Liver (tissue), 7 donors: ENCODE measurements at regions not wholly inside any gene's neighbourhood (a gene's known extent, or its start where the extent isn't known, plus 50 kb on each side); places are given as distances from the start of the nearest gene placed in this dataset.
A peak's percentile ranks its signal among the peaks of the same experiment; 100 is the strongest.

Source experiments
- DNase-seq: peaks from one replicate; pipeline ENCODE4 v3.0.0-alpha.2; 2017; ENCODE audit warnings: low spot score
- H3K27ac ChIP-seq, 2 donors: one replicate each; pipeline ENCODE4 v1.7.0; 2013; ENCODE audit warnings: inconsistent platforms in 2 of 2, low read length in 2 of 2, control low read depth in 1 of 2, low read depth in 1 of 2, mild to moderate bottlenecking in 1 of 2
- H3K27me3 ChIP-seq, 4 donors: one replicate each; pipeline versions ENCODE4 v1.6.1 to v1.7.0; 2013; ENCODE audit warnings: low read length in 3 of 4, inconsistent platforms in 1 of 4, mild to moderate bottlenecking in 1 of 4, moderate library complexity in 1 of 4; ENCODE audit not compliant: control insufficient read depth in 4 of 4, insufficient read depth in 4 of 4
- H3K36me3 ChIP-seq, 4 donors: one replicate each; pipeline versions ENCODE4 v1.6.1 to v1.7.0; 2013; ENCODE audit warnings: low read length in 3 of 4, mild to moderate bottlenecking in 3 of 4, low read depth in 1 of 4, moderate library complexity in 1 of 4; ENCODE audit not compliant: control insufficient read depth in 4 of 4, insufficient read depth in 3 of 4
- H3K4me1 ChIP-seq, 4 donors: one replicate each; pipeline versions ENCODE4 v1.6.1 to v1.7.0; 2013; ENCODE audit warnings: low read length in 3 of 4, mild to moderate bottlenecking in 3 of 4, moderate library complexity in 1 of 4; ENCODE audit not compliant: control insufficient read depth in 4 of 4, insufficient read depth in 4 of 4
- H3K4me3 ChIP-seq, 3 donors: one replicate each; pipeline versions ENCODE4 v1.6.1 to v1.7.0; 2013; ENCODE audit warnings: low read length in 3 of 3, control low read depth in 1 of 3, low read depth in 1 of 3, mild to moderate bottlenecking in 1 of 3
- H3K9ac ChIP-seq, 2 donors: one replicate each; pipeline ENCODE4 v1.7.0; 2013; ENCODE audit warnings: low read length in 2 of 2, mild to moderate bottlenecking in 2 of 2, moderate library complexity in 2 of 2, control low read depth in 1 of 2, low read depth in 1 of 2
- H3K9me3 ChIP-seq, 4 donors: one replicate each; pipeline versions ENCODE4 v1.6.1 to v1.7.0; 2013; ENCODE audit warnings: low read length in 3 of 4; ENCODE audit not compliant: control insufficient read depth in 4 of 4
- EGR1 ChIP-seq, 2 donors: IDR thresholded peaks; 2 replicates each; pipeline ENCODE4 v1.6.1; 2016 to 2018; ENCODE audit warnings: antibody characterized with exemption in 2 of 2, low read depth in 2 of 2
- FOXA1 ChIP-seq: IDR thresholded peaks from 2 replicates; pipeline ENCODE4 v1.6.1; 2016; ENCODE audit warnings: antibody characterized with exemption
- FOXA2 ChIP-seq: IDR thresholded peaks from 2 replicates; pipeline ENCODE4 v1.6.1; 2016; ENCODE audit warnings: antibody characterized with exemption
- GABPA ChIP-seq, 2 donors: IDR thresholded peaks in 1 of 2; conservative IDR thresholded peaks in 1 of 2; 2 replicates each; pipeline ENCODE4 v1.6.1; 2016; ENCODE audit warnings: antibody characterized with exemption in 2 of 2, mild to moderate bottlenecking in 1 of 2, moderate library complexity in 1 of 2
- HNF4A ChIP-seq, 2 donors: conservative IDR thresholded peaks; 2 replicates each; pipeline ENCODE4 v1.6.1; 2016; ENCODE audit warnings: antibody characterized with exemption in 2 of 2, mild to moderate bottlenecking in 2 of 2
- HNF4G ChIP-seq: IDR thresholded peaks from 2 replicates; pipeline ENCODE4 v1.6.1; 2016; ENCODE audit warnings: antibody characterized with exemption
- JUND ChIP-seq, 2 donors: IDR thresholded peaks; 2 replicates each; pipeline ENCODE4 v1.6.1; 2016; ENCODE audit warnings: antibody characterized with exemption in 2 of 2
- NR2F2 ChIP-seq: IDR thresholded peaks from 2 replicates; pipeline ENCODE4 v1.6.1; 2016; ENCODE audit warnings: antibody characterized with exemption
- RAD21 ChIP-seq, 2 donors: IDR thresholded peaks; 2 replicates each; pipeline ENCODE4 v1.6.1; 2016; ENCODE audit warnings: antibody characterized with exemption in 2 of 2, mild to moderate bottlenecking in 2 of 2
- RXRA ChIP-seq, 2 donors: IDR thresholded peaks; 2 replicates each; pipeline ENCODE4 v1.6.1; 2017 to 2018; ENCODE audit warnings: antibody characterized with exemption in 2 of 2, mild to moderate bottlenecking in 1 of 2
- SP1 ChIP-seq: IDR thresholded peaks from 2 replicates; pipeline ENCODE4 v1.6.1; 2018; ENCODE audit warnings: antibody characterized with exemption, mild to moderate bottlenecking
- TAF1 ChIP-seq: conservative IDR thresholded peaks from 2 replicates; pipeline ENCODE4 v1.6.1; 2016; ENCODE audit warnings: antibody characterized with exemption, mild to moderate bottlenecking
- YY1 ChIP-seq: IDR thresholded peaks from 2 replicates; pipeline ENCODE4 v1.6.1; 2016; ENCODE audit warnings: antibody characterized with exemption, mild to moderate bottlenecking
- WGBS: extraction: QIAGEN DNeasy Blood & Tissue Kit; methylation state at CpG from one replicate; pipeline ENCODE4 v1.1.7; 2013; 5-methylcytosine and 5-hydroxymethylcytosine counted together
- TF ChIP-seq, protein P1 (sequence below): IDR thresholded peaks from 2 replicates; pipeline ENCODE4 v1.6.1; 2016; ENCODE audit warnings: antibody characterized with exemption
- TF ChIP-seq, protein P2 (sequence below): IDR thresholded peaks from 2 replicates; pipeline ENCODE4 v1.6.1; 2016; ENCODE audit warnings: antibody characterized with exemption, mild to moderate bottlenecking
- TF ChIP-seq, protein P3 (sequence below): IDR thresholded peaks from 2 replicates; pipeline ENCODE4 v1.6.1; 2016; ENCODE audit warnings: antibody characterized with exemption
- donor health status: healthy.
- donor health status: healthy.
- donor health status: healthy.
- donor health status: healthy.

DNA sequence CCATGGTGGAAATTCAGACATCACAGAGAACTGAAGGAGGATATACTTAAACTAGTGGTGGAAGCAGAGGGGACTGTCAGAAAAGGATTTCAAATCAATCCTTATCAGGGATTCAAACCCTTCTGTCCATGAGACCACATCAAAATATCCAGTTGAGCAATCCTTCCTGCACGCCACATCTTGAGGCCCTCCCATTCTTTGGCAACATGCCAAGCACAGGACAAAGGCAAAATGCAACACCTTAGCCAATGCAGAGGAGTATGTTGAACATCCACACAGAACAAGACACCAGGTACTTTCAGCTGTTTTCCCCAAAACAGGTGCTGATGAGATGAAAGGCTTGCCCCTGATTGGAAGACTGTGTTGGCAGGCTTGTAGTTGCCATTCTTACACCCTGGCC lies 81.8 kb upstream of the PLXNA2 start:
- Histone ChIP-seq H3K36me3 (no peaks in the 10 kb centered on the region), H3K4me1 (no peaks in the 10 kb centered on the region), H3K9me3 (no peaks in the 10 kb centered on the region), H3K27ac (no peak overlapping the region), H3K4me3 (no peak overlapping the region), H3K27me3 (no peaks in the 10 kb centered on the region), H3K9ac (no peak overlapping the region)
- TF ChIP-seq RAD21 (IDR thresholded peaks at IDR 0.05) (no peak), JUND (IDR thresholded peaks at IDR 0.05) (no peak), NR2F2 (no peak), RXRA (IDR thresholded peaks at IDR 0.05) (no peak)
- TF ChIP-seq, protein P1, sequence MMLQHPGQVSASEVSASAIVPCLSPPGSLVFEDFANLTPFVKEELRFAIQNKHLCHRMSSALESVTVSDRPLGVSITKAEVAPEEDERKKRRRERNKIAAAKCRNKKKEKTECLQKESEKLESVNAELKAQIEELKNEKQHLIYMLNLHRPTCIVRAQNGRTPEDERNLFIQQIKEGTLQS: no peak
- TF ChIP-seq, protein P2, sequence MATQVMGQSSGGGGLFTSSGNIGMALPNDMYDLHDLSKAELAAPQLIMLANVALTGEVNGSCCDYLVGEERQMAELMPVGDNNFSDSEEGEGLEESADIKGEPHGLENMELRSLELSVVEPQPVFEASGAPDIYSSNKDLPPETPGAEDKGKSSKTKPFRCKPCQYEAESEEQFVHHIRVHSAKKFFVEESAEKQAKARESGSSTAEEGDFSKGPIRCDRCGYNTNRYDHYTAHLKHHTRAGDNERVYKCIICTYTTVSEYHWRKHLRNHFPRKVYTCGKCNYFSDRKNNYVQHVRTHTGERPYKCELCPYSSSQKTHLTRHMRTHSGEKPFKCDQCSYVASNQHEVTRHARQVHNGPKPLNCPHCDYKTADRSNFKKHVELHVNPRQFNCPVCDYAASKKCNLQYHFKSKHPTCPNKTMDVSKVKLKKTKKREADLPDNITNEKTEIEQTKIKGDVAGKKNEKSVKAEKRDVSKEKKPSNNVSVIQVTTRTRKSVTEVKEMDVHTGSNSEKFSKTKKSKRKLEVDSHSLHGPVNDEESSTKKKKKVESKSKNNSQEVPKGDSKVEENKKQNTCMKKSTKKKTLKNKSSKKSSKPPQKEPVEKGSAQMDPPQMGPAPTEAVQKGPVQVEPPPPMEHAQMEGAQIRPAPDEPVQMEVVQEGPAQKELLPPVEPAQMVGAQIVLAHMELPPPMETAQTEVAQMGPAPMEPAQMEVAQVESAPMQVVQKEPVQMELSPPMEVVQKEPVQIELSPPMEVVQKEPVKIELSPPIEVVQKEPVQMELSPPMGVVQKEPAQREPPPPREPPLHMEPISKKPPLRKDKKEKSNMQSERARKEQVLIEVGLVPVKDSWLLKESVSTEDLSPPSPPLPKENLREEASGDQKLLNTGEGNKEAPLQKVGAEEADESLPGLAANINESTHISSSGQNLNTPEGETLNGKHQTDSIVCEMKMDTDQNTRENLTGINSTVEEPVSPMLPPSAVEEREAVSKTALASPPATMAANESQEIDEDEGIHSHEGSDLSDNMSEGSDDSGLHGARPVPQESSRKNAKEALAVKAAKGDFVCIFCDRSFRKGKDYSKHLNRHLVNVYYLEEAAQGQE: no peak
- WGBS: 76% methylated on average over 1 of the region's 1 CpG
- no peak for DNase-seq

DNA sequence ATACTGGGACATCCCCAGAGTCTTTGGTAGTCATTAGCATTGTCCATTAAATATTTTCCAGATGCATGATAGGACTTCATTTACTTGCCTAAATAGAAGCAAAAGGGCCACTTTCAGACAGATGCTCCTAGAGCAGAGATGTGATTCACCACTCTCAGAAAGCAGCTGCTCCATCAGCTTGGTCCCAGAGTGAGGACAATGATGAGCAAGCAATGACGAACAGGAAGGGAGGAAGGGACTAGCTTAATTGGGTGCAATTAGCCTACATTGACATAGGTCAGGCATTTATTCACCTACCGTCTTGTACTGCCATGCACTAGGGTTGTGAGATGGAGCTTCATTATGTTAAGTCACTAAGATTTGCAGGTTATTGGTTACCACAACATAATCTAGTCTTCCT lies 85.1 kb upstream of the PLXNA2 start:
- no peak for DNase-seq
- no peak for TF ChIP-seq RXRA (IDR thresholded peaks at IDR 0.05)
- TF ChIP-seq JUND (IDR thresholded peaks at IDR 0.05): no peak
- TF ChIP-seq HNF4A (conservative IDR thresholded peaks at IDR 0.05): no peak
- no peak for TF ChIP-seq NR2F2
- TF ChIP-seq, protein P1: no peak
- TF ChIP-seq GABPA (IDR thresholded peaks at IDR 0.05 in 1 of 2, conservative IDR thresholded peaks at IDR 0.05 in 1 of 2): no peak
- TF ChIP-seq SP1: no peak
- no peak for TF ChIP-seq FOXA2
- TF ChIP-seq, protein P3, sequence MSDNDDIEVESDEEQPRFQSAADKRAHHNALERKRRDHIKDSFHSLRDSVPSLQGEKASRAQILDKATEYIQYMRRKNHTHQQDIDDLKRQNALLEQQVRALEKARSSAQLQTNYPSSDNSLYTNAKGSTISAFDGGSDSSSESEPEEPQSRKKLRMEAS: no peak
- TF ChIP-seq HNF4G: no peak
- no peak for TF ChIP-seq EGR1 (IDR thresholded peaks at IDR 0.05; ENCODE audit: low read depth in 2 of 2)
- no peak for TF ChIP-seq TAF1
- Histone ChIP-seq H3K4me3 (no peak overlapping the region), H3K9me3 (no peaks in the 10 kb centered on the region), H3K9ac (no peak overlapping the region), H3K27me3 (no peaks in the 10 kb centered on the region), H3K27ac (no peak overlapping the region), H3K36me3 (no peaks in the 10 kb centered on the region), H3K4me1 (peaks cover 0 to 14% (median 8%) of the 10 kb centered on the region in 4 donors)
- 87% methylated on average over 2 of the region's 2 CpGs for WGBS

DNA sequence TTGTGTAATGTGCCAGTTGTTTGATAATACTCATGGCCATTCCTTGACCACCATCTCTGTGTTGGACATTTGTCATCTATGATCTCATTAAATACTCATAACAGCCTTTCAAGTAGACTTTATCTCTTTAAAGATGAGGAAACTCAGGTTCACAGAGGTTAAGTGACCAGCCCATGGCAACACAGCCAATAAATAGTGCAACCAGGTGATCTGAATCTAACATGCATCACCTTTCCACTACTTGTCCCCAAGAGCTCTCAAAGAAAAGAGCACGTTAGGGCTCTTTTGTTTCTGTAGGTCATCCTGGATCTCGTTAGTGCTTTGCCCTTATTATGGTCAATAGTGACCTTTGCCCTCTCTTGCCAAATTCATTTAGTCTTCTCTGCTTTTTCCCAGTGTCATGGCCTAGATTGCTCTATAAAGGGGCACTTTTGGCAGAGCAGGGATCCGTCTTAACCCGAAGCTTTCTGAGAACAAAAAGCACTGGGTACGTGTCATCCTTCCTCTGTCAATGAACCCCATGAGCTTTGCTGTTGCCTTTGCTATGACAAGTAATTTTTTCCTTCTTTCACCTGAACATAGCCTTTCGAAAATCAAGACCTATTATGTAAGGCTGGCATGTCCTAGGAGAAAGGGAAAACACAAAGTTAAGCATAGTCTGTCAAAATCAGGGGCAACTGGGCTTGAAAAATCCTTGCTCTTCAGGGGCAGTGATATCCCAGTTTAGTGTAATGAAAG lies 88.0 kb upstream of the PLXNA2 start:
- WGBS: 42% methylated on average over 6 of the region's 6 CpGs
- TF ChIP-seq, protein P3: no peak
- TF ChIP-seq RAD21 (IDR thresholded peaks at IDR 0.05) (peak in 1 of 2 donors; percentile 43), FOXA1 (no peak), NR2F2 (peak; percentile 70), EGR1 (IDR thresholded peaks at IDR 0.05; ENCODE audit: low read depth in 2 of 2) (no peak), HNF4A (conservative IDR thresholded peaks at IDR 0.05) (peak; percentile 89 to 93), TAF1 (no peak), RXRA (IDR thresholded peaks at IDR 0.05) (peak; percentile 60 to 74), GABPA (IDR thresholded peaks at IDR 0.05 in 1 of 2, conservative IDR thresholded peaks at IDR 0.05 in 1 of 2) (no peak), SP1 (peak; percentile 55), HNF4G (peak; percentile 74), FOXA2 (peak; percentile 9), YY1 (peak; percentile 33)
- TF ChIP-seq, protein P2: no peak
- TF ChIP-seq, protein P1: no peak

More for the DNA sequence above, 88.0 kb upstream of the PLXNA2 start:
- Histone ChIP-seq H3K4me1 (peaks cover 0 to 14% (median 8%) of the 10 kb centered on the region in 4 donors), H3K36me3 (no peaks in the 10 kb centered on the region), H3K9me3 (no peaks in the 10 kb centered on the region), H3K4me3 (no peak overlapping the region), H3K9ac (no peak overlapping the region), H3K27ac (no peak overlapping the region), H3K27me3 (no peaks in the 10 kb centered on the region)
- DNase-seq: no peak
